Lower lobe of right lung (tissue), 2 donors: ENCODE measurements at regions not wholly inside any gene's neighbourhood (a gene's known extent, or its start where the extent isn't known, plus 50 kb on each side); places are given as distances from the start of the nearest gene placed in this dataset.

Experiments
- ATAC-seq, 2 donors: fragments of 200-7000 bp; cut with Tn5 transposase; one replicate each; pipeline ENCODE4 v1.9.1; 2020 to 2022; ENCODE audit warnings: mild to moderate bottlenecking in 2 of 2, moderate library complexity in 2 of 2
- DNase-seq: peaks from one replicate; pipeline ENCODE4 v3.0.0-alpha.2; 2020
- H3K27ac ChIP-seq: fragments of 200-600 bp; one replicate; pipeline ENCODE4 v1.8.0; 2022
- H3K27me3 ChIP-seq: fragments of 200-600 bp; one replicate; pipeline ENCODE4 v1.8.0; 2022; ENCODE audit warnings: low read depth
- H3K36me3 ChIP-seq: fragments of 200-600 bp; one replicate; pipeline ENCODE4 v1.8.0; 2022; ENCODE audit warnings: mild to moderate bottlenecking
- H3K4me1 ChIP-seq: fragments of 200-600 bp; one replicate; pipeline ENCODE4 v1.8.0; 2022
- H3K4me3 ChIP-seq: fragments of 200-600 bp; one replicate; pipeline ENCODE4 v1.8.0; 2022; ENCODE audit warnings: mild to moderate bottlenecking
- H3K9me3 ChIP-seq: fragments of 200-600 bp; one replicate; pipeline ENCODE4 v1.8.0; 2022
- CTCF ChIP-seq: fragments of 200-600 bp; IDR thresholded peaks from one replicate; pipeline ENCODE4 v1.8.0; 2022; ENCODE audit warnings: antibody characterized with exemption, mild to moderate bottlenecking
- intact Hi-C: fragments of 100-400 bp; cut with DNase I; formaldehyde crosslinking; loops from one replicate; pipeline ENCODE4 v1.11.0; 2022
- donor health status: DM: no; HTN: yes; CAD: no; lungs with severe emphysema.

GRCh38 chr2:36197181-36197971 lies 158.2 kb upstream of the CRIM1 start:
- peaks cover 3% of the 10 kb centered on the region for H3K9me3 ChIP-seq
- no peak for ATAC-seq
- DNase-seq: no peak
- H3K4me1 ChIP-seq: no peaks in the 10 kb centered on the region
- no peak for TF ChIP-seq CTCF
- H3K36me3 ChIP-seq: no peaks in the 10 kb centered on the region
- no peaks in the 10 kb centered on the region for H3K27me3 ChIP-seq
- no peak overlapping the region for H3K4me3 ChIP-seq
- H3K27ac ChIP-seq: no peak overlapping the region
- intact Hi-C loops: no loop called here

GRCh38 chr2:36193680-36194079 lies 161.9 kb upstream of the CRIM1 start:
- intact Hi-C loops: no loop called here
- Histone ChIP-seq H3K4me3 (no peak overlapping the region), H3K4me1 (no peaks in the 10 kb centered on the region), H3K36me3 (no peaks in the 10 kb centered on the region), H3K27ac (no peak overlapping the region), H3K27me3 (no peaks in the 10 kb centered on the region), H3K9me3 (no peaks in the 10 kb centered on the region)
- no peak for TF ChIP-seq CTCF
- no peak for DNase-seq
- ATAC-seq: no peak

GRCh38 chr2:36192983-36193382 lies 162.6 kb upstream of the CRIM1 start:
- no peak for TF ChIP-seq CTCF
- H3K36me3 ChIP-seq: no peaks in the 10 kb centered on the region
- H3K27me3 ChIP-seq: no peaks in the 10 kb centered on the region
- DNase-seq (no peak), ATAC-seq (no peak)
- H3K27ac ChIP-seq: no peak overlapping the region
- intact Hi-C loops: no loop called here
- H3K4me3 ChIP-seq: no peak overlapping the region
- no peaks in the 10 kb centered on the region for H3K9me3 ChIP-seq
- no peaks in the 10 kb centered on the region for H3K4me1 ChIP-seq

- H3K36me3 ChIP-seq: no peaks in the 10 kb centered on the region
- no peak for TF ChIP-seq CTCF
- H3K27ac ChIP-seq: no peak overlapping the region
- H3K4me3 ChIP-seq: no peak overlapping the region
- DNase-seq (no peak), ATAC-seq (no peak)
- no peaks in the 10 kb centered on the region for H3K9me3 ChIP-seq
- H3K4me1 ChIP-seq: no peaks in the 10 kb centered on the region
- intact Hi-C loops: no loop called here
- no peaks in the 10 kb centered on the region for H3K27me3 ChIP-seq
Observed at GRCh38 chr2:36190097-36190496, 165.5 kb upstream of the CRIM1 start.

GRCh38 chr2:36185624-36186023 lies 170.0 kb upstream of the CRIM1 start:
- Histone ChIP-seq H3K4me3 (no peak overlapping the region), H3K36me3 (no peaks in the 10 kb centered on the region), H3K4me1 (no peaks in the 10 kb centered on the region), H3K9me3 (no peaks in the 10 kb centered on the region), H3K27ac (no peak overlapping the region), H3K27me3 (no peaks in the 10 kb centered on the region)
- ATAC-seq: no peak
- no peak for TF ChIP-seq CTCF
- DNase-seq: no peak
- intact Hi-C loops: no loop called here
